ENCODE measurements at regions not wholly inside any gene's neighbourhood (a gene's known extent, or its start where the extent isn't known, plus 50 kb on each side); places are given as distances from the start of the nearest gene placed in this dataset.

DNA sequence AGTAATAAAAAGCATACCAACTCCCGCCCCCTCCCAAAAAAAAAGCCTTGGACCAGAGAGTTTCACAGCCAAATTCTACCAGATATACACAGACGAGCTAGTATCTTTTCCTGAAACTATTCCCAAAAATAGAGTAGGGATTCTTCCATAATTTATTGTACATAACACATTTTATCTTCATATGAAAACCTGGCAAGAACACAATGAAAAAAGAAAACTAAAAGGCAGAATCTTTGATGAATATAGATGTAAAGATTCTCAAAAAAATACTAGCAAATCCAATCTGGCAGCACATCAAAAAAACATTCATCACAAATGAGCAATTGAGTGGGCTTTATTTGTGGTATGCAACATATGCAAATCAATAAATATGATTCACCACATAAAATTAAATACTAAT, 798.8 kb downstream of the CDH18 start:
- Mint-ChIP-seq H3K27me3 (ENCODE audit: unreplicated experiment) (no peaks in the 10 kb centered on the region), H3K4me1 (ENCODE audit: low read depth, unreplicated experiment) (no peaks in the 10 kb centered on the region), H3K4me3 (ENCODE audit: low read depth, unreplicated experiment) (no peak overlapping the region), H3K9me3 (ENCODE audit: low read depth, unreplicated experiment) (peaks cover 2% of the 10 kb centered on the region), H3K36me3 (ENCODE audit: insufficient read depth, unreplicated experiment) (no peaks in the 10 kb centered on the region), H3K27ac (ENCODE audit: unreplicated experiment) (no peak overlapping the region)
- DNase-seq: no peak
- CTCF ChIA-PET: no interaction called here
- TF ChIP-seq, protein P1, sequence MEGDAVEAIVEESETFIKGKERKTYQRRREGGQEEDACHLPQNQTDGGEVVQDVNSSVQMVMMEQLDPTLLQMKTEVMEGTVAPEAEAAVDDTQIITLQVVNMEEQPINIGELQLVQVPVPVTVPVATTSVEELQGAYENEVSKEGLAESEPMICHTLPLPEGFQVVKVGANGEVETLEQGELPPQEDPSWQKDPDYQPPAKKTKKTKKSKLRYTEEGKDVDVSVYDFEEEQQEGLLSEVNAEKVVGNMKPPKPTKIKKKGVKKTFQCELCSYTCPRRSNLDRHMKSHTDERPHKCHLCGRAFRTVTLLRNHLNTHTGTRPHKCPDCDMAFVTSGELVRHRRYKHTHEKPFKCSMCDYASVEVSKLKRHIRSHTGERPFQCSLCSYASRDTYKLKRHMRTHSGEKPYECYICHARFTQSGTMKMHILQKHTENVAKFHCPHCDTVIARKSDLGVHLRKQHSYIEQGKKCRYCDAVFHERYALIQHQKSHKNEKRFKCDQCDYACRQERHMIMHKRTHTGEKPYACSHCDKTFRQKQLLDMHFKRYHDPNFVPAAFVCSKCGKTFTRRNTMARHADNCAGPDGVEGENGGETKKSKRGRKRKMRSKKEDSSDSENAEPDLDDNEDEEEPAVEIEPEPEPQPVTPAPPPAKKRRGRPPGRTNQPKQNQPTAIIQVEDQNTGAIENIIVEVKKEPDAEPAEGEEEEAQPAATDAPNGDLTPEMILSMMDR (IDR thresholded peaks at IDR 0.05; ENCODE audit: unreplicated experiment): no peak
- no TSS peak for BruUV-seq (replicated peaks)
- intact Hi-C loops (cut with micrococcal nuclease; ENCODE audit: unreplicated experiment): no loop called here

DNA sequence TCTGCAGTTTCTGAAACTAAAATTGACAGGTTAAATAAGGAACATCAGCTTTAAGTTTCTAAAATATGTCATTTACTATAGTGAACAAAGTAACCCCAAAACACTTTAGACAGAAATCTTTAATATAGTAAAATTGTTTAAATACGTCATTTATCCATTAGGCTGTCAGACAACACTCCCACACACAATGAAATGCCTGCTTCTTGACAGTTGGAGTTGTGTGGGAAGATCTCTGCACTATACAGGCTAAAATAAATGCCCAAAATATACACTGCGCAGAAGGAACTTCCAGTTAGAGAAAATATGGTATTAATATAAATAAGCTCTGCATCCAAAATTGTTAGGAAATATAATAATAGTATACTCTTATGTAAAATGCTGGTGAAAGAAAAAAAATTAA, 794.4 kb downstream of the CDH18 start:
- TF ChIP-seq, protein P1 (IDR thresholded peaks at IDR 0.05; ENCODE audit: unreplicated experiment): no peak
- Mint-ChIP-seq H3K9me3 (ENCODE audit: low read depth, unreplicated experiment) (peaks cover 5% of the 10 kb centered on the region), H3K4me1 (ENCODE audit: low read depth, unreplicated experiment) (no peaks in the 10 kb centered on the region), H3K36me3 (ENCODE audit: insufficient read depth, unreplicated experiment) (no peaks in the 10 kb centered on the region), H3K27me3 (ENCODE audit: unreplicated experiment) (no peaks in the 10 kb centered on the region), H3K4me3 (ENCODE audit: low read depth, unreplicated experiment) (no peak overlapping the region), H3K27ac (ENCODE audit: unreplicated experiment) (no peak overlapping the region)
- intact Hi-C loops (cut with micrococcal nuclease; ENCODE audit: unreplicated experiment): no loop called here
- CTCF ChIA-PET: no interaction called here
- DNase-seq: no peak
- no TSS peak for BruUV-seq (replicated peaks)

GRCh38 chr5:19196631-19197030, 791.4 kb downstream of the CDH18 start:
- intact Hi-C loops (cut with micrococcal nuclease; ENCODE audit: unreplicated experiment): no loop called here
- no peaks in the 10 kb centered on the region for H3K4me1 Mint-ChIP-seq (ENCODE audit: low read depth, unreplicated experiment)
- BruUV-seq (replicated peaks): no TSS peak
- H3K36me3 Mint-ChIP-seq (ENCODE audit: insufficient read depth, unreplicated experiment): no peaks in the 10 kb centered on the region
- H3K27me3 Mint-ChIP-seq (ENCODE audit: unreplicated experiment): no peaks in the 10 kb centered on the region
- DNase-seq: no peak
- TF ChIP-seq, protein P1 (IDR thresholded peaks at IDR 0.05; ENCODE audit: unreplicated experiment): no peak
- CTCF ChIA-PET: no interaction called here
- H3K9me3 Mint-ChIP-seq (ENCODE audit: low read depth, unreplicated experiment): peaks cover 8% of the 10 kb centered on the region
- H3K27ac Mint-ChIP-seq (ENCODE audit: unreplicated experiment): no peak overlapping the region
- H3K4me3 Mint-ChIP-seq (ENCODE audit: low read depth, unreplicated experiment): no peak overlapping the region

GRCh38 chr5:19200251-19200650, 787.7 kb downstream of the CDH18 start:
- no TSS peak for BruUV-seq (replicated peaks)
- intact Hi-C loops (cut with micrococcal nuclease; ENCODE audit: unreplicated experiment): no loop called here
- Mint-ChIP-seq H3K27me3 (ENCODE audit: unreplicated experiment) (no peaks in the 10 kb centered on the region), H3K9me3 (ENCODE audit: low read depth, unreplicated experiment) (peaks cover 6% of the 10 kb centered on the region), H3K36me3 (ENCODE audit: insufficient read depth, unreplicated experiment) (no peaks in the 10 kb centered on the region), H3K27ac (ENCODE audit: unreplicated experiment) (no peak overlapping the region), H3K4me3 (ENCODE audit: low read depth, unreplicated experiment) (no peak overlapping the region), H3K4me1 (ENCODE audit: low read depth, unreplicated experiment) (no peaks in the 10 kb centered on the region)
- CTCF ChIA-PET: no interaction called here
- DNase-seq: no peak
- TF ChIP-seq, protein P1 (IDR thresholded peaks at IDR 0.05; ENCODE audit: unreplicated experiment): no peak

- CTCF ChIA-PET: no interaction called here
- H3K27me3 Mint-ChIP-seq (ENCODE audit: unreplicated experiment): no peaks in the 10 kb centered on the region
- H3K4me3 Mint-ChIP-seq (ENCODE audit: low read depth, unreplicated experiment): no peak overlapping the region
Measured at GRCh38 chr5:19208397-19208796, 779.6 kb downstream of the CDH18 start.

More at GRCh38 chr5:19208397-19208796, 779.6 kb downstream of the CDH18 start:
- TF ChIP-seq, protein P1 (IDR thresholded peaks at IDR 0.05; ENCODE audit: unreplicated experiment): no peak
- no peaks in the 10 kb centered on the region for H3K4me1 Mint-ChIP-seq (ENCODE audit: low read depth, unreplicated experiment)
- no TSS peak for BruUV-seq (replicated peaks)
- intact Hi-C loops (cut with micrococcal nuclease; ENCODE audit: unreplicated experiment): no loop called here
- no peak for DNase-seq
- H3K9me3 Mint-ChIP-seq (ENCODE audit: low read depth, unreplicated experiment): peaks cover 2% of the 10 kb centered on the region
- H3K27ac Mint-ChIP-seq (ENCODE audit: unreplicated experiment): no peak overlapping the region
- H3K36me3 Mint-ChIP-seq (ENCODE audit: insufficient read depth, unreplicated experiment): no peaks in the 10 kb centered on the region
